HG03196 (cell line): ENCODE measurements at regions not wholly inside any gene's neighbourhood (a gene's known extent, or its start where the extent isn't known, plus 50 kb on each side); places are given as distances from the start of the nearest gene placed in this dataset.
"Not testable (repeated sequence)": the region's sequence is repeated elsewhere in the genome, so short reads cannot be mapped to it uniquely, and the experiment has no call there.

ENCODE experiments used
- ATAC-seq: cut with Tn5 transposase; IDR thresholded peaks from one replicate; pipeline ENCODE4 v1.9.1; 2021; ENCODE audit not compliant: unreplicated experiment

- ATAC-seq: no peak
These were observed 319.8 kb downstream of the HINT1 start for GRCh38 chr5:130845049-130845765.

GRCh38 chr5:130836729-130837649 is 328.1 kb downstream of the HINT1 start:
- no peak for ATAC-seq

GRCh38 chr5:130817598-130818384 is 347.3 kb downstream of the HINT1 start:
- ATAC-seq: not testable (repeated sequence)

GRCh38 chr5:130815246-130815645 is 349.8 kb downstream of the HINT1 start:
- no peak for ATAC-seq

- ATAC-seq: no peak
These were observed 356.4 kb downstream of the HINT1 start for GRCh38 chr5:130808691-130809090.

GRCh38 chr5:130805648-130806047 is 359.4 kb downstream of the HINT1 start:
- ATAC-seq: no peak

- no peak for ATAC-seq
These were observed 360.0 kb downstream of the HINT1 start for GRCh38 chr5:130805036-130805435.

- no peak for ATAC-seq
These were observed 363.1 kb downstream of the HINT1 start for GRCh38 chr5:130801963-130802362.

GRCh38 chr5:130799015-130799414 is 366.0 kb downstream of the HINT1 start:
- ATAC-seq: no peak

- no peak for ATAC-seq
These were observed 367.8 kb downstream of the HINT1 start for GRCh38 chr5:130797303-130797702.

GRCh38 chr5:130796902-130797301 is 368.2 kb downstream of the HINT1 start:
- no peak for ATAC-seq

- ATAC-seq: no peak
These were observed 369.0 kb downstream of the HINT1 start for GRCh38 chr5:130796032-130796431.

GRCh38 chr5:130795037-130795436 is 370.0 kb downstream of the HINT1 start:
- ATAC-seq: no peak

- ATAC-seq: no peak
These were observed 387.3 kb downstream of the HINT1 start for GRCh38 chr5:130777794-130778193.

GRCh38 chr5:130773813-130774212 is 391.2 kb downstream of the HINT1 start:
- no peak for ATAC-seq

- no peak for ATAC-seq
These were observed 403.0 kb downstream of the HINT1 start for GRCh38 chr5:130762031-130762430.

GRCh38 chr5:130759061-130759460 is 406.0 kb downstream of the HINT1 start:
- no peak for ATAC-seq

GRCh38 chr5:130747556-130747955 is 417.5 kb downstream of the HINT1 start:
- no peak for ATAC-seq

- ATAC-seq: not testable (repeated sequence)
These were observed 418.4 kb downstream of the HINT1 start for GRCh38 chr5:130746641-130747040.

- no peak for ATAC-seq
These were observed 422.0 kb downstream of the HINT1 start for GRCh38 chr5:130743092-130743491.

GRCh38 chr5:130740047-130740569 is 424.9 kb downstream of the HINT1 start:
- no peak for ATAC-seq
